Endothelial cell of umbilical vein (primary cell): ENCODE measurements at regions not wholly inside any gene's neighbourhood (a gene's known extent, or its start where the extent isn't known, plus 50 kb on each side); places are given as distances from the start of the nearest gene placed in this dataset.

Source experiments
- BruUV-seq: library from RNA; stranded (reverse); fragments of 400-500 nt; replicated peaks from 2 replicates; lab custom pipeline; 2021; lab: Mats Ljungman, UMichigan
- CTCF ChIA-PET: fragments of 300-600, 350-600 bp; sonication (Branson Sonifier 250); formaldehyde crosslinking; loops from one replicate; lab custom pipeline; 2021; ENCODE audit warnings: antibody characterized with exemption, inconsistent platforms; lab: Charles Lee
- POLR2A ChIA-PET: fragments of 300-600, 350-600 bp; sonication (Branson Sonifier 250); formaldehyde crosslinking; loops from one replicate; lab custom pipeline; 2021; ENCODE audit warnings: antibody characterized with exemption, inconsistent platforms; lab: Charles Lee
- DNase-seq: peaks from one replicate; pipeline ENCODE4 v3.0.0-alpha.2; 2011; ENCODE audit warnings: low read depth, low spot score
- FAIRE-seq: peaks from 2 replicates; lab custom pipeline; 2011; peaks lifted over from hg19 to GRCh38; lab: Jason Lieb, UNC
- H2AFZ ChIP-seq: 2 replicates; pipeline ENCODE4 v1.6.0; 2012; ENCODE audit warnings: low read depth, low read length, control low read depth, inconsistent platforms
- H3K27ac ChIP-seq: 2 replicates; pipeline ENCODE4 v1.5.1; 2011; ENCODE audit warnings: low read depth, mild to moderate bottlenecking, control low read depth, low read length, moderate library complexity; ENCODE audit not compliant: insufficient read depth
- H3K27me3 ChIP-seq, 2 experiments: 2 replicates each; pipeline versions ENCODE4 v1.6.0 to v1.6.1; 2011; ENCODE audit warnings: low read length in 2 of 2, mixed read lengths in 1 of 2; ENCODE audit not compliant: control insufficient read depth in 2 of 2, insufficient read depth in 2 of 2
- H3K36me3 ChIP-seq, 2 experiments: 2 replicates in 1 of 2; 3 replicates in 1 of 2; pipeline ENCODE4 v1.5.1; 2011; ENCODE audit warnings: low read length in 2 of 2, mild to moderate bottlenecking in 1 of 2, moderate library complexity in 1 of 2; ENCODE audit not compliant: control insufficient read depth in 2 of 2, insufficient read depth in 2 of 2; ENCODE audit errors: extremely low read depth in 1 of 2
- H3K4me1 ChIP-seq: 3 replicates; pipeline ENCODE4 v1.5.1; 2011; ENCODE audit warnings: mild to moderate bottlenecking, low read length; ENCODE audit not compliant: control insufficient read depth, insufficient read depth; ENCODE audit errors: extremely low read depth
- H3K4me2 ChIP-seq: 2 replicates; pipeline ENCODE4 v1.6.1; 2011; ENCODE audit warnings: low read length, control low read depth, mixed read lengths; ENCODE audit not compliant: insufficient read depth
- H3K4me3 ChIP-seq, 3 experiments: fragments of 200-600 bp in 1 of 3; sonication (generic), shearing (Covaris generic) in 1 of 3; replicated peaks in 1 of 3; 2 replicates each; pipeline ENCODE4 v1.5.1; 2011 to 2016; ENCODE audit warnings: control low read depth in 3 of 3, low read length in 3 of 3, mild to moderate bottlenecking in 2 of 3, inconsistent platforms in 1 of 3, low read depth in 1 of 3, moderate library complexity in 1 of 3; ENCODE audit not compliant: insufficient read depth in 1 of 3
- H3K79me2 ChIP-seq: 2 replicates; pipeline ENCODE4 v1.6.0; 2012; ENCODE audit warnings: low read length, inconsistent platforms; ENCODE audit not compliant: control insufficient read depth, insufficient read depth
- H3K9ac ChIP-seq: replicated peaks from 2 replicates; pipeline ENCODE3; 2011; ENCODE audit warnings: low read length, control low read depth; ENCODE audit not compliant: insufficient read depth; ENCODE audit errors: extremely low read depth
- H3K9me1 ChIP-seq: replicated peaks from 3 replicates; pipeline ENCODE4 v1.6.0; 2011; ENCODE audit warnings: mild to moderate bottlenecking, low read length; ENCODE audit not compliant: control insufficient read depth, insufficient read depth; ENCODE audit errors: extremely low read depth
- H3K9me3 ChIP-seq: replicated peaks from 2 replicates; pipeline ENCODE4 v1.5.1; 2012; ENCODE audit warnings: low read length, inconsistent platforms; ENCODE audit not compliant: control insufficient read depth, insufficient read depth
- H4K20me1 ChIP-seq: replicated peaks from 2 replicates; pipeline ENCODE3; 2011; ENCODE audit warnings: mild to moderate bottlenecking, low read length; ENCODE audit not compliant: control insufficient read depth, insufficient read depth; ENCODE audit errors: extremely low read depth
- CTCF ChIP-seq, 2 donors: IDR thresholded peaks; 1 replicate in 1 of 2; 2 replicates in 1 of 2; pipeline ENCODE4 v1.5.1; 2011; ENCODE audit warnings: low read length in 2 of 2, mild to moderate bottlenecking in 2 of 2, moderate library complexity in 2 of 2, control low read depth in 1 of 2, inconsistent platforms in 1 of 2, low read depth in 1 of 2; ENCODE audit not compliant: insufficient read depth in 1 of 2; ENCODE audit errors: extremely low read depth in 1 of 2
- EZH2 ChIP-seq: IDR thresholded peaks from 2 replicates; pipeline ENCODE4 v1.6.1; 2012; ENCODE audit warnings: borderline replicate concordance, low read depth, mild to moderate bottlenecking, moderate library complexity, low read length, inconsistent platforms; ENCODE audit not compliant: severe bottlenecking
- FOS ChIP-seq: IDR thresholded peaks from 2 replicates; pipeline ENCODE4 v1.6.1; 2011; ENCODE audit warnings: mild to moderate bottlenecking, low read length, moderate library complexity, borderline replicate concordance; ENCODE audit not compliant: insufficient read depth
- GATA2 ChIP-seq: IDR thresholded peaks from 2 replicates; pipeline ENCODE4 v1.7.0; 2011; ENCODE audit warnings: low read depth, mild to moderate bottlenecking, moderate library complexity, mixed read lengths, low read length; ENCODE audit not compliant: insufficient read length, insufficient read depth
- JUN ChIP-seq: IDR thresholded peaks from 2 replicates; pipeline ENCODE4 v1.6.1; 2011; ENCODE audit warnings: borderline replicate concordance, low read depth; ENCODE audit not compliant: insufficient read length, insufficient read depth
- MAX ChIP-seq: IDR thresholded peaks from 2 replicates; pipeline ENCODE4 v1.6.1; 2011; ENCODE audit not compliant: insufficient read depth, insufficient read length
- MYC ChIP-seq: IDR thresholded peaks from one replicate; pipeline ENCODE4 v1.6.1; 2011; ENCODE audit warnings: mild to moderate bottlenecking, low read depth, low read length
- POLR2A ChIP-seq: IDR thresholded peaks from 2 replicates; pipeline ENCODE4 v1.6.1; 2012; ENCODE audit warnings: low read depth, mild to moderate bottlenecking, control low read depth, low read length
- POLR2AphosphoS5 ChIP-seq: IDR thresholded peaks from 2 replicates; pipeline ENCODE4 v1.6.1; 2012; ENCODE audit warnings: low read depth, mild to moderate bottlenecking, control low read depth, low read length, moderate library complexity; ENCODE audit not compliant: insufficient read depth
- dilution Hi-C: fragments of 300-500 bp; cut with MboI; formaldehyde crosslinking; loops from one replicate; pipeline ENCODE4 v1.15.0; 2019; ENCODE audit warnings: low sequenced_read_pairs; ENCODE audit not compliant: extremely low pct_ligation_motif_present
- intact Hi-C: fragments of 100-400 bp; cut with micrococcal nuclease; formaldehyde crosslinking; loops from one replicate; pipeline ENCODE4 v1.10.0; 2022

- H3K9ac ChIP-seq, result no peak overlapping the region
- POLR2A ChIA-PET, result interaction anchor here (1.3 kb wide), 2 partner anchors 46 to 480 kb away, joined by 3 to 4 read pairs; no protein-coding TSS in a partner anchor
- intact Hi-C loops (loop anchor here (2.0 kb wide), 1 partner anchor 29 kb away; no protein-coding TSS in a partner anchor), dilution Hi-C loops (no loop called here)
- no peaks in the 10 kb centered on the region for H4K20me1 ChIP-seq
- FAIRE-seq (no peak), DNase-seq (no peak)
- TF ChIP-seq POLR2A, result no peak
- TF ChIP-seq FOS, result no peak
- TF ChIP-seq EZH2, result no peak
- no peak for TF ChIP-seq JUN
- no peak for TF ChIP-seq GATA2
- no peak for TF ChIP-seq MAX
- TF ChIP-seq POLR2AphosphoS5, result no peak
- no peak for TF ChIP-seq MYC
- no peak for TF ChIP-seq CTCF (IDR thresholded peaks at IDR 0.05; ENCODE audit: extremely low read depth in 1 of 2, insufficient read depth in 1 of 2, low read depth in 1 of 2, low read length in 2 of 2)
- BruUV-seq, result no TSS peak
- no peak overlapping the region for H3K4me3 ChIP-seq
- H3K79me2 ChIP-seq, result no peaks in the 10 kb centered on the region
- no peaks in the 10 kb centered on the region for H3K9me3 ChIP-seq
- peaks cover 34% of the 10 kb centered on the region for H3K4me1 ChIP-seq
- H3K36me3 ChIP-seq, result no peaks in the 10 kb centered on the region
- no peaks in the 10 kb centered on the region for H3K9me1 ChIP-seq
- H3K27ac ChIP-seq, result no peak overlapping the region
- CTCF ChIA-PET, result interaction anchor here (1.7 to 3.2 kb wide), 4 partner anchors 12 to 58 kb away, joined by 5 to 15 read pairs (median 6); no protein-coding TSS in a partner anchor
- no peak overlapping the region for H3K4me2 ChIP-seq
- no peaks in the 10 kb centered on the region for H3K27me3 ChIP-seq
- H2AFZ ChIP-seq, result no peak overlapping the region
These were observed 342.8 kb downstream of the MTX2 start for GRCh38 chr2:176612036-176612435.
